IPS DF 6.9 (cell line): ENCODE measurements at regions not wholly inside any gene's neighbourhood (a gene's known extent, or its start where the extent isn't known, plus 50 kb on each side); places are given as distances from the start of the nearest gene placed in this dataset.

Experiments
- DNase-seq: peaks from one replicate; pipeline ENCODE4 v3.0.0-alpha.2; 2013; ENCODE audit warnings: low read depth, low spot score
- H3K27ac ChIP-seq: one replicate; pipeline ENCODE4 v1.5.1; 2013; ENCODE audit warnings: low read length, control low read depth
- H3K27me3 ChIP-seq: 2 replicates; pipeline ENCODE4 v1.6.1; 2013; ENCODE audit warnings: mild to moderate bottlenecking, low read length; ENCODE audit not compliant: control insufficient read depth, insufficient read depth
- H3K36me3 ChIP-seq: 2 replicates; pipeline ENCODE4 v1.6.1; 2013; ENCODE audit warnings: low read length; ENCODE audit not compliant: control insufficient read depth, insufficient read depth
- H3K4me1 ChIP-seq: 2 replicates; pipeline ENCODE4 v1.6.1; 2013; ENCODE audit warnings: low read length; ENCODE audit not compliant: control insufficient read depth, insufficient read depth
- H3K4me3 ChIP-seq: 2 replicates; pipeline ENCODE4 v1.5.1; 2013; ENCODE audit warnings: mild to moderate bottlenecking, low read length
- H3K9me3 ChIP-seq: 2 replicates; pipeline ENCODE4 v1.6.1; 2013; ENCODE audit warnings: low read length, inconsistent platforms; ENCODE audit not compliant: control insufficient read depth, insufficient read depth
- WGBS: extraction: QIAGEN DNeasy Blood & Tissue Kit; methylation state at CpG from one replicate; pipeline ENCODE4 v1.1.7; 2013; ENCODE audit warnings: mixed read lengths, missing lambda C conversion rate; ENCODE audit not compliant: insufficient read length, insufficient coverage; 5-methylcytosine and 5-hydroxymethylcytosine counted together

- DNase-seq: no peak
Observed at GRCh38 chr16:5619304-5619703, 521.7 kb upstream of the EEF2KMT start.

GRCh38 chr16:5616841-5617240, 519.2 kb upstream of the EEF2KMT start:
- H3K27me3 ChIP-seq: no peaks in the 10 kb centered on the region
- no peak overlapping the region for H3K4me3 ChIP-seq
- no peak overlapping the region for H3K27ac ChIP-seq
- no peaks in the 10 kb centered on the region for H3K4me1 ChIP-seq
- DNase-seq: no peak
- no CpG with 5 or more reads among the region's 6 CpGs for WGBS
- H3K9me3 ChIP-seq: no peaks in the 10 kb centered on the region
- H3K36me3 ChIP-seq: no peaks in the 10 kb centered on the region

More at GRCh38 chr16:5619304-5619703, 521.7 kb upstream of the EEF2KMT start:
- Histone ChIP-seq H3K27me3 (no peaks in the 10 kb centered on the region), H3K4me3 (no peak overlapping the region), H3K27ac (no peak overlapping the region), H3K4me1 (no peaks in the 10 kb centered on the region), H3K36me3 (no peaks in the 10 kb centered on the region), H3K9me3 (no peaks in the 10 kb centered on the region)
- no CpG with 5 or more reads among the region's 8 CpGs for WGBS

GRCh38 chr16:5615868-5616642, 518.5 kb upstream of the EEF2KMT start:
- peak; percentile 64 for DNase-seq
- H3K9me3 ChIP-seq: no peaks in the 10 kb centered on the region
- no peaks in the 10 kb centered on the region for H3K27me3 ChIP-seq
- no CpG with 5 or more reads among the region's 25 CpGs for WGBS
- H3K4me3 ChIP-seq: peak overlapping the region; percentile 5; the same call in 1 of the 2 replicates
- H3K4me1 ChIP-seq: no peaks in the 10 kb centered on the region
- H3K36me3 ChIP-seq: no peaks in the 10 kb centered on the region
- no peak overlapping the region for H3K27ac ChIP-seq

- no peaks in the 10 kb centered on the region for H3K27me3 ChIP-seq
- no peak overlapping the region for H3K27ac ChIP-seq
- no CpG with 5 or more reads among the region's 12 CpGs for WGBS
- no peaks in the 10 kb centered on the region; the same call in 1 of the 2 replicates for H3K9me3 ChIP-seq
- H3K4me1 ChIP-seq: no peaks in the 10 kb centered on the region
- no peaks in the 10 kb centered on the region for H3K36me3 ChIP-seq
- DNase-seq: no peak
- no peak overlapping the region for H3K4me3 ChIP-seq
Observed at GRCh38 chr16:5607169-5607568, 509.6 kb upstream of the EEF2KMT start.

GRCh38 chr16:5605404-5605803, 507.8 kb upstream of the EEF2KMT start:
- Histone ChIP-seq H3K36me3 (no peaks in the 10 kb centered on the region), H3K9me3 (no peaks in the 10 kb centered on the region; the same call in 1 of the 2 replicates), H3K4me1 (no peaks in the 10 kb centered on the region), H3K4me3 (no peak overlapping the region), H3K27me3 (no peaks in the 10 kb centered on the region), H3K27ac (no peak overlapping the region)
- DNase-seq: no peak

GRCh38 chr16:5604770-5605169, 507.2 kb upstream of the EEF2KMT start:
- DNase-seq: no peak
- Histone ChIP-seq H3K27me3 (no peaks in the 10 kb centered on the region), H3K4me1 (no peaks in the 10 kb centered on the region), H3K4me3 (no peak overlapping the region), H3K9me3 (no peaks in the 10 kb centered on the region), H3K27ac (no peak overlapping the region), H3K36me3 (no peaks in the 10 kb centered on the region)
- no CpG with 5 or more reads among the region's 8 CpGs for WGBS

- no peak overlapping the region for H3K4me3 ChIP-seq
- H3K27ac ChIP-seq: no peak overlapping the region
- H3K36me3 ChIP-seq: no peaks in the 10 kb centered on the region
- no peak for DNase-seq
- H3K9me3 ChIP-seq: no peaks in the 10 kb centered on the region
- WGBS: no CpG with 5 or more reads among the region's 4 CpGs
- H3K27me3 ChIP-seq: no peaks in the 10 kb centered on the region
- H3K4me1 ChIP-seq: no peaks in the 10 kb centered on the region
Observed at GRCh38 chr16:5603836-5604235, 506.2 kb upstream of the EEF2KMT start.

- Histone ChIP-seq H3K4me3 (no peak overlapping the region), H3K27ac (no peak overlapping the region), H3K27me3 (no peaks in the 10 kb centered on the region), H3K9me3 (no peaks in the 10 kb centered on the region), H3K4me1 (no peaks in the 10 kb centered on the region), H3K36me3 (no peaks in the 10 kb centered on the region)
- no peak for DNase-seq
- no CpG with 5 or more reads among the region's 1 CpG for WGBS
Observed at GRCh38 chr16:5601957-5602356, 504.4 kb upstream of the EEF2KMT start.

- Histone ChIP-seq H3K27ac (no peak overlapping the region), H3K36me3 (no peaks in the 10 kb centered on the region), H3K27me3 (no peaks in the 10 kb centered on the region), H3K4me1 (0 out of 2 replicates have a peak, but pooled peaks cover 1% of the 10 kb centered on the region), H3K4me3 (no peak overlapping the region), H3K9me3 (no peaks in the 10 kb centered on the region; the same call in 1 of the 2 replicates)
- DNase-seq: no peak
- no CpG with 5 or more reads among the region's 7 CpGs for WGBS
Observed at GRCh38 chr16:5598793-5599192, 501.2 kb upstream of the EEF2KMT start.

- Histone ChIP-seq H3K4me3 (no peak overlapping the region), H3K36me3 (no peaks in the 10 kb centered on the region), H3K9me3 (no peaks in the 10 kb centered on the region; the same call in 1 of the 2 replicates), H3K27me3 (no peaks in the 10 kb centered on the region), H3K4me1 (0 out of 2 replicates have a peak, but pooled peaks cover 1% of the 10 kb centered on the region), H3K27ac (no peak overlapping the region)
- no peak for DNase-seq
- no CpG with 5 or more reads among the region's 3 CpGs for WGBS
Observed at GRCh38 chr16:5595849-5596248, 498.3 kb upstream of the EEF2KMT start.

GRCh38 chr16:5590416-5590815, 492.8 kb upstream of the EEF2KMT start:
- Histone ChIP-seq H3K27ac (no peak overlapping the region), H3K27me3 (no peaks in the 10 kb centered on the region), H3K36me3 (no peaks in the 10 kb centered on the region), H3K4me1 (0 out of 2 replicates have a peak, but pooled peaks cover 1% of the 10 kb centered on the region), H3K4me3 (no peak overlapping the region), H3K9me3 (no peaks in the 10 kb centered on the region; the same call in 1 of the 2 replicates)
- no peak for DNase-seq
- no CpG with 5 or more reads among the region's 8 CpGs for WGBS
